HG02884 (cell line): ENCODE measurements at regions not wholly inside any gene's neighbourhood (a gene's known extent, or its start where the extent isn't known, plus 50 kb on each side); places are given as distances from the start of the nearest gene placed in this dataset.

Experiments used
- ATAC-seq: cut with Tn5 transposase; IDR thresholded peaks from one replicate; pipeline ENCODE4 v1.9.1; 2021; ENCODE audit warnings: mild to moderate bottlenecking, moderate library complexity; ENCODE audit not compliant: unreplicated experiment

DNA sequence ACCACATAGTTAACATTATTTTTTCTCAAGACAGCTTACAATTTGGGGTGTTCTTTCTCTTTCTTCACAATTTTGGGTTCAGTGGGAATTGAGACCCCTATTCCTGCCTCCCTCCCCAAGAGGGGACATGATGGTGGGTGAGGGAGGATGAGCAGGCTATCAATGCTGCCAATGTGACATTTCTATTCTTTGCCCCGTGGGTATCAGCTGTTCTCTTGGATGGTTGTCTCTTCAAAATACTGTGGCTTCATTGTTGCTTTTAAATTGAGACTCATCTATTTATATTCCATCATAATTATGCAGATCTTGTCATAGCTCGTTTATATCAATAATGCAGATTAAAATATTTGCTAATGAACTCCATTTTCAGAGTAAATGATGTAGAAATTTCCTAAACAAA lies 56.5 kb upstream of the ANO4 start:
- ATAC-seq: no peak

- ATAC-seq: peak; percentile 57
Observed at GRCh38 chr12:100741084-100741711, 53.4 kb upstream of the ANO4 start.

GRCh38 chr12:100743060-100743459 lies 51.5 kb upstream of the ANO4 start:
- no peak for ATAC-seq
